Head of caudate nucleus (tissue), 42 donors: ENCODE measurements at regions not wholly inside any gene's neighbourhood (a gene's known extent, or its start where the extent isn't known, plus 50 kb on each side); places are given as distances from the start of the nearest gene placed in this dataset.

Source experiments
- DNase-seq, 42 donors: peaks; one replicate each; pipeline versions ENCODE4 v3.0.0 to v3.0.0-alpha.2; 2020 to 2021; ENCODE audit warnings: mixed read lengths in 7 of 42
- intact Hi-C: fragments of 100-400 bp; cut with DNase I; formaldehyde crosslinking; loops from one replicate; pipeline ENCODE4 v1.15.0; 2022

GRCh38 chr3:148646126-148646665 is 51.5 kb upstream of the AGTR1 start:
- intact Hi-C loops: no loop called here
- DNase-seq: no peak
